OCI-LY1 (cell line): ENCODE measurements at regions not wholly inside any gene's neighbourhood (a gene's known extent, or its start where the extent isn't known, plus 50 kb on each side); places are given as distances from the start of the nearest gene placed in this dataset.

Source experiments
- H2AFZ ChIP-seq: fragments of 200-600 bp; sonication (generic), shearing (Covaris generic); 2 replicates; pipeline ENCODE4 v1.6.0; 2014; ENCODE audit warnings: antibody characterized with exemption, mild to moderate bottlenecking, low read length
- H3F3A ChIP-seq: fragments of 200-600 bp; sonication (generic), shearing (Covaris generic); 2 replicates; pipeline ENCODE4 v1.6.0; 2014; ENCODE audit warnings: mild to moderate bottlenecking, antibody characterized with exemption, low read length, moderate library complexity; ENCODE audit not compliant: insufficient read depth
- H3K27ac ChIP-seq: fragments of 200-600 bp; sonication (generic); 2 replicates; pipeline ENCODE4 v1.5.1; 2014; ENCODE audit warnings: low read length, mixed run types, mild to moderate bottlenecking, low read depth; ENCODE audit not compliant: poor library complexity, severe bottlenecking
- H3K27me3 ChIP-seq: fragments of 200-600 bp; sonication (generic); 2 replicates; pipeline ENCODE4 v1.6.0; 2014; ENCODE audit warnings: antibody characterized with exemption, mild to moderate bottlenecking, low read length, moderate library complexity; ENCODE audit not compliant: insufficient read depth
- H3K36me3 ChIP-seq: fragments of 200-600 bp; sonication (generic); 2 replicates; pipeline ENCODE4 v1.6.1; 2014; ENCODE audit warnings: mild to moderate bottlenecking, antibody characterized with exemption, low read length, moderate library complexity, mixed read lengths; ENCODE audit not compliant: insufficient read depth
- H3K4me1 ChIP-seq: fragments of 200-600 bp; sonication (generic); 2 replicates; pipeline ENCODE4 v1.5.1; 2014; ENCODE audit warnings: mild to moderate bottlenecking, low read length, moderate library complexity; ENCODE audit not compliant: insufficient read depth, severe bottlenecking
- H3K4me2 ChIP-seq: fragments of 200-600 bp; sonication (generic), shearing (Covaris generic); 2 replicates; pipeline ENCODE4 v1.6.1; 2014; ENCODE audit warnings: low read length
- H3K4me3 ChIP-seq: fragments of 200-600 bp; sonication (generic); 2 replicates; pipeline ENCODE4 v1.5.1; 2014; ENCODE audit warnings: low read length, low read depth, mild to moderate bottlenecking, mixed read lengths; ENCODE audit not compliant: poor library complexity, severe bottlenecking
- H3K79me2 ChIP-seq: fragments of 200-600 bp; shearing (Covaris generic); 2 replicates; pipeline ENCODE4 v1.6.1; 2016; ENCODE audit warnings: mixed run types, low read length, mixed read lengths; ENCODE audit not compliant: insufficient read depth
- H3K9ac ChIP-seq: fragments of 200-600 bp; sonication (generic), shearing (Covaris generic); 2 replicates; pipeline ENCODE4 v1.6.1; 2014; ENCODE audit warnings: mild to moderate bottlenecking, low read length, mixed read lengths
- H3K9me2 ChIP-seq: fragments of 200-600 bp; sonication (generic), shearing (Covaris generic); 2 replicates; pipeline ENCODE4 v1.6.1; 2014; ENCODE audit warnings: low read depth, mild to moderate bottlenecking, low read length, mixed read lengths
- H3K9me3 ChIP-seq: fragments of 200-600 bp; shearing (Covaris generic); 2 replicates; pipeline ENCODE4 v1.6.1; 2014; ENCODE audit warnings: low read length, mixed read lengths
- H4K20me1 ChIP-seq: fragments of 200-600 bp; sonication (generic), shearing (Covaris generic); 2 replicates; pipeline ENCODE4 v1.6.0; 2016; ENCODE audit warnings: mild to moderate bottlenecking, low read length; ENCODE audit not compliant: insufficient read depth
- EZH2 ChIP-seq: fragments of 200-600 bp; sonication (generic), shearing (Covaris generic); IDR thresholded peaks from 2 replicates; pipeline ENCODE4 v1.8.0; 2017; ENCODE audit warnings: borderline replicate concordance, mixed run types, mild to moderate bottlenecking, antibody characterized with exemption, low read length, moderate library complexity, mixed read lengths
- TF ChIP-seq, protein P1 (sequence below): fragments of 200-600 bp; sonication (generic), shearing (Covaris generic); IDR thresholded peaks from 2 replicates; pipeline ENCODE4 v1.5.1; 2017; ENCODE audit warnings: mild to moderate bottlenecking, antibody characterized with exemption, low read length, moderate library complexity, mixed read lengths

DNA sequence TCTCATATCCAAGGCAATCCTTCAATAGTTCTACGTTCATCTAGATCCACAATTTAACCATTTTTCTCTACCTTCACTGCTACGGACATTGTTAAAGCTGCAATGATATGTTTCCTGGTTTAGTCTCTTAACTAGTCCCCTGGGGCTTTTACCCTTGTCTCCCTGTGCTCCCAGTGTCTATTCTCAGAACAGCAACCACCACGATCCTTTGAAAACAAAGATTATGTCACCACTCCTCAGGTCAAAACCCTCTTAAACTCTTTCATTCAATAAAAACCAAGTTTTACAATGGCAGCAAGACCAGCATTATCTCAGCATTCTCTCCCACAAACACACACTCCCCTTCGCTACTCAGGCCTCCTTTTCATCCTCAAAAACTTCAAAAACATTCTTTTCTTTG is 298.2 kb upstream of the CHST9 start:
- H3K79me2 ChIP-seq: no peaks in the 10 kb centered on the region
- no peak overlapping the region for H2AFZ ChIP-seq
- no peak overlapping the region for H3K27ac ChIP-seq
- H3K4me2 ChIP-seq: no peak overlapping the region
- H3K9me2 ChIP-seq: no peaks in the 10 kb centered on the region
- H3K4me3 ChIP-seq: no peak overlapping the region
- H3K4me1 ChIP-seq: no peaks in the 10 kb centered on the region
- no peak for TF ChIP-seq EZH2
- TF ChIP-seq, protein P1, sequence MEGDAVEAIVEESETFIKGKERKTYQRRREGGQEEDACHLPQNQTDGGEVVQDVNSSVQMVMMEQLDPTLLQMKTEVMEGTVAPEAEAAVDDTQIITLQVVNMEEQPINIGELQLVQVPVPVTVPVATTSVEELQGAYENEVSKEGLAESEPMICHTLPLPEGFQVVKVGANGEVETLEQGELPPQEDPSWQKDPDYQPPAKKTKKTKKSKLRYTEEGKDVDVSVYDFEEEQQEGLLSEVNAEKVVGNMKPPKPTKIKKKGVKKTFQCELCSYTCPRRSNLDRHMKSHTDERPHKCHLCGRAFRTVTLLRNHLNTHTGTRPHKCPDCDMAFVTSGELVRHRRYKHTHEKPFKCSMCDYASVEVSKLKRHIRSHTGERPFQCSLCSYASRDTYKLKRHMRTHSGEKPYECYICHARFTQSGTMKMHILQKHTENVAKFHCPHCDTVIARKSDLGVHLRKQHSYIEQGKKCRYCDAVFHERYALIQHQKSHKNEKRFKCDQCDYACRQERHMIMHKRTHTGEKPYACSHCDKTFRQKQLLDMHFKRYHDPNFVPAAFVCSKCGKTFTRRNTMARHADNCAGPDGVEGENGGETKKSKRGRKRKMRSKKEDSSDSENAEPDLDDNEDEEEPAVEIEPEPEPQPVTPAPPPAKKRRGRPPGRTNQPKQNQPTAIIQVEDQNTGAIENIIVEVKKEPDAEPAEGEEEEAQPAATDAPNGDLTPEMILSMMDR: no peak
- H4K20me1 ChIP-seq: no peaks in the 10 kb centered on the region
- no peaks in the 10 kb centered on the region for H3K36me3 ChIP-seq
- H3K9me3 ChIP-seq: no peaks in the 10 kb centered on the region
- H3K9ac ChIP-seq: no peak overlapping the region
- no peaks in the 10 kb centered on the region for H3F3A ChIP-seq
- no peaks in the 10 kb centered on the region for H3K27me3 ChIP-seq

GRCh38 chr18:27478459-27478858 is 293.4 kb upstream of the CHST9 start:
- H3K27ac ChIP-seq: no peak overlapping the region
- no peaks in the 10 kb centered on the region for H4K20me1 ChIP-seq
- H3K9me3 ChIP-seq: no peaks in the 10 kb centered on the region
- no peaks in the 10 kb centered on the region for H3K4me1 ChIP-seq
- TF ChIP-seq, protein P1: no peak
- no peak for TF ChIP-seq EZH2
- no peaks in the 10 kb centered on the region for H3K27me3 ChIP-seq
- no peaks in the 10 kb centered on the region for H3K36me3 ChIP-seq
- H3K9me2 ChIP-seq: no peaks in the 10 kb centered on the region
- no peak overlapping the region for H2AFZ ChIP-seq
- no peak overlapping the region for H3K9ac ChIP-seq
- H3F3A ChIP-seq: no peaks in the 10 kb centered on the region
- no peak overlapping the region for H3K4me3 ChIP-seq
- H3K79me2 ChIP-seq: no peaks in the 10 kb centered on the region
- H3K4me2 ChIP-seq: no peak overlapping the region

DNA sequence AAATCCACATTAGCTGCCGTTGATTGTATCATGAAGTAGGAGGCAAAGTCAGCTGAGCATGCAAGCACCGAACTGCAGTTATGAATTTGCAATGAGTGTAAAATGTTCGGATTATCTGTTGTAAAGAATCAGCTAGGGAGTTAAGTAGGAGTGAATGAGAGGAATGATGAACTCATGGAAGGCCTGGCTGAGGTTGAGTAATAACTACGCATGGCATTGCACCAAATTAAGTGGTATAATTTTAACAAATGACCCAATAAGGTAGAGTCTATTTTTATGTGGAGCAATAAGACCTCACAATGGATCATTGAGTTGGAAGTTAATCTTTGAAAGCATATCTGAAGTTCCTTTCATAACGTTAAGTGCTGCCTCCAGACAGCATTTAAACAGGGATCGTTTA is 288.2 kb upstream of the CHST9 start:
- Histone ChIP-seq H3K27ac (no peak overlapping the region), H3K9me3 (no peaks in the 10 kb centered on the region), H4K20me1 (no peaks in the 10 kb centered on the region), H3K9me2 (no peaks in the 10 kb centered on the region), H3K4me3 (no peak overlapping the region), H3K79me2 (no peaks in the 10 kb centered on the region), H3K4me2 (no peak overlapping the region), H3K9ac (no peak overlapping the region), H3K36me3 (no peaks in the 10 kb centered on the region), H3F3A (no peaks in the 10 kb centered on the region), H3K4me1 (no peaks in the 10 kb centered on the region), H3K27me3 (no peaks in the 10 kb centered on the region), H2AFZ (no peak overlapping the region)
- TF ChIP-seq EZH2: no peak
- TF ChIP-seq, protein P1: no peak
